MM.1S (cell line): ENCODE measurements at regions not wholly inside any gene's neighbourhood (a gene's known extent, or its start where the extent isn't known, plus 50 kb on each side); places are given as distances from the start of the nearest gene placed in this dataset.

Experiments
- DNase-seq: peaks from one replicate; pipeline ENCODE4 v3.0.0-alpha.2; 2015
- H2AFZ ChIP-seq: fragments of 300-600 bp; sonication (generic); 2 replicates; pipeline ENCODE4 v1.6.0; 2016; ENCODE audit warnings: antibody characterized with exemption, low read length
- H3F3A ChIP-seq: fragments of 300-600 bp; sonication (generic); 2 replicates; pipeline ENCODE4 v1.6.1; 2016; ENCODE audit warnings: mild to moderate bottlenecking, antibody characterized with exemption, low read length, moderate library complexity, mixed read lengths; ENCODE audit not compliant: insufficient read depth
- H3K27ac ChIP-seq: fragments of 300-600 bp; sonication (generic); 2 replicates; pipeline ENCODE4 v1.5.1; 2016; ENCODE audit warnings: mild to moderate bottlenecking, low read length
- H3K27me3 ChIP-seq: fragments of 300-600 bp; sonication (generic); replicated peaks from 2 replicates; pipeline ENCODE4 v1.6.0; 2016; ENCODE audit warnings: low read length; ENCODE audit not compliant: insufficient read depth
- H3K36me3 ChIP-seq: fragments of 300-600 bp; sonication (generic); replicated peaks from 2 replicates; pipeline ENCODE4 v1.6.1; 2016; ENCODE audit warnings: mild to moderate bottlenecking, low read length, mixed read lengths; ENCODE audit not compliant: insufficient read depth
- H3K4me1 ChIP-seq: fragments of 300-600 bp; sonication (generic); 2 replicates; pipeline ENCODE4 v1.6.1; 2016; ENCODE audit warnings: low read length, mixed read lengths
- H3K4me2 ChIP-seq: fragments of 300-600 bp; sonication (generic); 2 replicates; pipeline ENCODE4 v1.6.0; 2016; ENCODE audit warnings: low read depth, low read length
- H3K4me3 ChIP-seq: fragments of 300-600 bp; sonication (generic); 2 replicates; pipeline ENCODE4 v1.5.1; 2016; ENCODE audit warnings: low read length, mixed read lengths
- H3K79me2 ChIP-seq: fragments of 300-600 bp; sonication (generic); 2 replicates; pipeline ENCODE4 v1.6.1; 2016; ENCODE audit warnings: mixed run types, low read length, mixed read lengths
- H3K9ac ChIP-seq: fragments of 300-600 bp; sonication (generic); 2 replicates; pipeline ENCODE4 v1.6.1; 2016; ENCODE audit warnings: low read length, mixed read lengths
- H3K9me2 ChIP-seq: fragments of 300-600 bp; sonication (generic); replicated peaks from 2 replicates; pipeline ENCODE4 v1.6.1; 2016; ENCODE audit warnings: mild to moderate bottlenecking, low read length, mixed read lengths; ENCODE audit not compliant: insufficient read depth
- H3K9me3 ChIP-seq: fragments of 300-600 bp; sonication (generic); replicated peaks from 2 replicates; pipeline ENCODE4 v1.6.1; 2016; ENCODE audit warnings: mild to moderate bottlenecking, low read length, mixed read lengths; ENCODE audit not compliant: insufficient read depth
- H4K20me1 ChIP-seq: fragments of 300-600 bp; sonication (generic); 2 replicates; pipeline ENCODE4 v1.6.1; 2016; ENCODE audit warnings: mild to moderate bottlenecking, low read length, moderate library complexity, mixed read lengths; ENCODE audit not compliant: insufficient read depth
- EZH2 ChIP-seq: fragments of 300-600 bp; sonication (generic); optimal IDR thresholded peaks from 2 replicates; pipeline ENCODE3; 2017; ENCODE audit warnings: low read depth, mild to moderate bottlenecking, antibody characterized with exemption, low read length, mixed read lengths
- EZH2phosphoT487 ChIP-seq: fragments of 300-600 bp; sonication (generic); IDR thresholded peaks from 2 replicates; pipeline ENCODE4 v1.6.1; 2018; ENCODE audit warnings: antibody characterized with exemption, low read length
- TF ChIP-seq, protein P1 (sequence below): fragments of 300-600 bp; sonication (generic); IDR thresholded peaks from 2 replicates; pipeline ENCODE4 v1.5.1; 2016; ENCODE audit warnings: antibody characterized with exemption, low read length, mixed read lengths

DNA sequence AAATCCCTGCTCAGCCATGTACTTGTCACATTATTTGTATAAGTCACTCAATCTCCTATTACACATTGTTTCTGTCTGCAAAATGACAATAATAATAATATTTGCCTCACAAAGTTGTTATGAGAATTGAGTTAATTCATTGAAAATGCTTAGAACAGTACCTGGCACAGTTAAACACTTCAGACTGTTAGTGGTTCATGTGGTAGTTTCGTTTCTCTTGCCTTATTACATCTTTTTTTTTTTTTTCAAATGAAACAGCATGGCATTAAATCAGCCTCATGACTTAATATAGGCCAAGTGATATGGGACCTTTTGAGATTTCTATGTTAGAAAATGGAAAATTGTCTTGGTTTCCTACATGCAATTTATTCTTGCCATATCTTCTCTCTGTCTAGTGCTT lies 71.0 kb upstream of the CRY1 start:
- H3K4me3 ChIP-seq, result no peak overlapping the region
- no peaks in the 10 kb centered on the region for H3K27me3 ChIP-seq
- H3K9me3 ChIP-seq, result no peaks in the 10 kb centered on the region
- H3F3A ChIP-seq, result no peaks in the 10 kb centered on the region
- H3K36me3 ChIP-seq, result no peaks in the 10 kb centered on the region
- no peak overlapping the region for H3K4me2 ChIP-seq
- no peaks in the 10 kb centered on the region for H4K20me1 ChIP-seq
- peak; percentile 26 for DNase-seq
- no peaks in the 10 kb centered on the region for H3K79me2 ChIP-seq
- H3K9me2 ChIP-seq, result no peaks in the 10 kb centered on the region
- H3K27ac ChIP-seq, result no peak overlapping the region
- no peak overlapping the region for H2AFZ ChIP-seq
- no peak overlapping the region for H3K9ac ChIP-seq
- TF ChIP-seq EZH2 (no peak), EZH2phosphoT487 (no peak)
- TF ChIP-seq, protein P1, sequence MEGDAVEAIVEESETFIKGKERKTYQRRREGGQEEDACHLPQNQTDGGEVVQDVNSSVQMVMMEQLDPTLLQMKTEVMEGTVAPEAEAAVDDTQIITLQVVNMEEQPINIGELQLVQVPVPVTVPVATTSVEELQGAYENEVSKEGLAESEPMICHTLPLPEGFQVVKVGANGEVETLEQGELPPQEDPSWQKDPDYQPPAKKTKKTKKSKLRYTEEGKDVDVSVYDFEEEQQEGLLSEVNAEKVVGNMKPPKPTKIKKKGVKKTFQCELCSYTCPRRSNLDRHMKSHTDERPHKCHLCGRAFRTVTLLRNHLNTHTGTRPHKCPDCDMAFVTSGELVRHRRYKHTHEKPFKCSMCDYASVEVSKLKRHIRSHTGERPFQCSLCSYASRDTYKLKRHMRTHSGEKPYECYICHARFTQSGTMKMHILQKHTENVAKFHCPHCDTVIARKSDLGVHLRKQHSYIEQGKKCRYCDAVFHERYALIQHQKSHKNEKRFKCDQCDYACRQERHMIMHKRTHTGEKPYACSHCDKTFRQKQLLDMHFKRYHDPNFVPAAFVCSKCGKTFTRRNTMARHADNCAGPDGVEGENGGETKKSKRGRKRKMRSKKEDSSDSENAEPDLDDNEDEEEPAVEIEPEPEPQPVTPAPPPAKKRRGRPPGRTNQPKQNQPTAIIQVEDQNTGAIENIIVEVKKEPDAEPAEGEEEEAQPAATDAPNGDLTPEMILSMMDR, result no peak
- H3K4me1 ChIP-seq, result no peaks in the 10 kb centered on the region

DNA sequence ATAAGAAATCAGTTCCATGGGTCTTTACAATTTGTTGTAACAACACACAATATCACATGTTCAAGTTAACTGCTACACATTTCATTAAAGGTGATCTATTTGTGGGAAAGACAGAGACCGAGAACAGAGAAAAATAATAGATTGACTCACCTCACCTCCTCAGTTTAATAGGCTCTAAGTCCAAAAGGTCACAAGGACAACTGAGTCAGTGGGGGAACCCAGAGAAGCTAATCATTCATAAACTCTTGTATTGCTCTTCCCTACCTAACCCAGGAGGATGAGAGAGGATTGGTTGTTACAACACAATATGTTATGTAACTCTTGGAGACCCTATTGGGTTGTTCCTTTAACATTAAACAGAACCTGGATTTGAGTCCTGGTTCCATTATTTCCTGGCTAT lies 72.2 kb upstream of the CRY1 start:
- Histone ChIP-seq H3K9me2 (no peaks in the 10 kb centered on the region), H4K20me1 (no peaks in the 10 kb centered on the region), H3K27ac (no peak overlapping the region), H3K4me1 (no peaks in the 10 kb centered on the region), H3K27me3 (no peaks in the 10 kb centered on the region), H3K9me3 (no peaks in the 10 kb centered on the region), H3K4me2 (no peak overlapping the region), H3K9ac (no peak overlapping the region), H3K4me3 (no peak overlapping the region), H3F3A (no peaks in the 10 kb centered on the region), H2AFZ (no peak overlapping the region), H3K36me3 (no peaks in the 10 kb centered on the region), H3K79me2 (no peaks in the 10 kb centered on the region)
- TF ChIP-seq EZH2phosphoT487 (no peak), EZH2 (no peak)
- TF ChIP-seq, protein P1, result no peak
- no peak for DNase-seq

DNA sequence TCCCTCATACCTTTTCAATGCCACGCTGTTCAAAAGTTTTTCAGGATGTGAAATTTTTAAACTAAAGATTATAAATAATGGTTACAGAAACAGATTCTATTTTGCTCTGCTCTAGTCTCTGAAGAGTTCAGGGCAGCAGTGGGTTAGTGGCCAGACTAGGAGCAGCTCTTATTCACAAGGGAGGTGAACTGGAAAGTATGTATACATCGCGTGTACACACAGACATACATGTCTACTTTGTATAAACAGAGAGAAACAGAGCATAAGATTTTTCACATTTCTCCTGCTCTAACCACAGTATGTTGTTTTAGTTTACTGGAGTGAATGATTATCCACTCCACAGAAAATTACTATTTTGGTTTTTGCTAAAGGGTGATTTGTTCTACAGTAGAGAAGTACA lies 74.4 kb upstream of the CRY1 start:
- Histone ChIP-seq H3K9me3 (no peaks in the 10 kb centered on the region), H3K79me2 (no peaks in the 10 kb centered on the region), H3K4me1 (no peaks in the 10 kb centered on the region), H3K9ac (no peak overlapping the region), H3K36me3 (no peaks in the 10 kb centered on the region), H3F3A (no peaks in the 10 kb centered on the region), H3K27me3 (no peaks in the 10 kb centered on the region), H3K4me3 (no peak overlapping the region), H3K9me2 (no peaks in the 10 kb centered on the region), H3K4me2 (no peak overlapping the region), H2AFZ (no peak overlapping the region), H3K27ac (no peak overlapping the region), H4K20me1 (no peaks in the 10 kb centered on the region)
- no peak for DNase-seq
- TF ChIP-seq, protein P1, result no peak
- TF ChIP-seq EZH2phosphoT487 (no peak), EZH2 (no peak)
